HG03095 (cell line): ENCODE measurements at regions not wholly inside any gene's neighbourhood (a gene's known extent, or its start where the extent isn't known, plus 50 kb on each side); places are given as distances from the start of the nearest gene placed in this dataset.
"Not testable (repeated sequence)": the region's sequence is repeated elsewhere in the genome, so short reads cannot be mapped to it uniquely, and the experiment has no call there.

Experiments
- ATAC-seq: cut with Tn5 transposase; IDR thresholded peaks from one replicate; pipeline ENCODE4 v1.9.1; 2021; ENCODE audit warnings: moderate library complexity; ENCODE audit not compliant: unreplicated experiment

DNA sequence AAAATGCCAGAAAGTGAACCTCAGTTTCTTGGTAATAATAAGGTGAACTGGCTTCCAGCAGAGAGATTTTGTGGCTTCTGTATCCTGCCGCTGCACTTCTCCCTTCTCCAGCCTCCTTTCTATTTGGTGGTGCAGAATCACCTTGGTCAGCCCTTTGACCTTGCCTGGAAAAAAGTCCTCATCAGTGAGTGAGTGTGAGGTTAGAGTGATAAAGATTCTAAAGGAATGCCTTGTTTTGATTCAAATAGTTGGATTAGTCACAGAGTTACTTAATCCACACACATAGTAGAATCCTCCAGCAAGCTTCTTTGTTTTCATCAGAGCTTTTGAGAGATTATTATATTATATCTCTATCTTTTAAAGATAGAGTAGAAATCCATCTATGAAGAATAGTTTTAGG, 140.9 kb downstream of the KCNRG start:
- no peak for ATAC-seq

DNA sequence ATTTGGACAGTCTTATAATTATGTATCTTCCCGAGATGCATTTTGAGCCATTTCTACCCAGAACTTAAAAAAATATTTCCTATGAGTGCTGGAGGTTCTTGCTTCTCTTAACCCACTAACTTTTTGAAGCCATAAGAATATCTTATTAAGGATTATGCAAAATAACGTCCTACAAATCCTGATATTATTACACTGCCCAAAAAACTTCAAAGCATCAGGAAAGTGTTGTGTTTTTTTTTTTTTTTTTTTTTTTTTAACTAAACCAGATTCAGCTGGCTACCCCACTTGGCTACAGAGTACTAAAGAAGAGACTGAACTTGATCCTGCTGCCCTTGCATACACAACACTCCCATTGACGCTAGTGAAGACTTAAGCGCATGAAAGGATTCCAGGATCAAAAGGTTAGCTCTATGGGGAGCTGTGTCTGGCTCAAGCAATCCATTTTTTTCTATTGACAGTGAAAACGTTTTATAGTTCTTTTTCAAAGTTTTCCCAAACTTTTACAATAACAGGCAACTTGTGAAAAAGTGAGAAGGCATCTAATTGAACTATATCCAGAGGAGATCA, 141.4 kb downstream of the KCNRG start:
- no peak for ATAC-seq

DNA sequence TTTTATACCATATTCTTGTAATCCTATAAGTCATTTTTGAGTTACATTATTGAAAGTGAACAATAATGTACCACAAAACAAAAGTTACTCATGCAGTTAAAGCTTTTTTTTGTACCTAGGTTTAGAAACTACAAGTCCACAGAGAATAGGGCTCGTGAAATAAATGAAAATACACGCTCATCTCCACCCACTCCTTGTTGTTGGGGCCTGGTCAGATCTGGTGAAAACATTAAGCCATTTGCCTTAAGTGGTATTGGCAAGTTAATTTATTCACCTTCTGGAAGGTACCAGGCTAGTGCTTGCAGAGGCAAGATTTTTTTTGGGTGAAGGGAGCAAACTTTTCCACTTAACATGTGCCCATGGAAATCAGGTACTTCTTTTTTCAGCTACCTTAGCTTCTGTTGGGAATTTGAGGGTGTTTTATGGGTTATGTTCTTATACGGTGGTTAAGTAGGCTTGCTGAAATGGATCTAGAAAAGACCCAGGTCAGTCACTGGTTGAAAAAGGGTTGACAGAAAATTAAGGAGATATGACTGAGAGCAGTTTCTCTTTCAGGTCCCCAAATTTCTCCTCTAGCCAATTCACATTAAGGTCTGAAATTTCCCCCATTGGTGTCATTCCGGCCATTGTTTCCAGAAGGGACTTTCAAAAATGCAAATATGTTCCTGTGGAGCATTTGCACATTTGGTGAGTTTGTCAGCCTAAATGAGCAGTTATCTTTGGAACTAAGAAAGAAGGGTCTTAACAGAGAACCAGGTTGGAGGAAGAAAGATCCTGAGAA, 143.3 kb downstream of the KCNRG start:
- no peak for ATAC-seq

DNA sequence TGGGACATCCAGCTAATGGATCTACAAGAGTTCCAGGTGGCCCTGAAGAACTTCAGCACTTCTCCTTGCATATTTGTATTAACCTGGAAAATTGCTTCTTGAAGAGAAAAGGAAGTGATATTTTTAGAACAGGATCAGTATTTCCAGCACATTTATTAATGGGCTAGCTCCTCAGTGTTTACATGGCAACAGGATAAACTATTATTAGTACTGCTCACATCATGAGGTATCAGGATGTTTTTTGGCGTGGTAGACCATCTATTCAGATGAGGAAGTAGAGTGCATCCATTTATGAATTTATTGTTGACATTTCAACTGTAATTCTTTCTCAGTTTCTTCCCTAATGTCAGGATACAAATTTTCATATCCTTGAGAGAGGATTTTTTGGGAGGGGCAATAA, 144.4 kb downstream of the KCNRG start:
- ATAC-seq: no peak

DNA sequence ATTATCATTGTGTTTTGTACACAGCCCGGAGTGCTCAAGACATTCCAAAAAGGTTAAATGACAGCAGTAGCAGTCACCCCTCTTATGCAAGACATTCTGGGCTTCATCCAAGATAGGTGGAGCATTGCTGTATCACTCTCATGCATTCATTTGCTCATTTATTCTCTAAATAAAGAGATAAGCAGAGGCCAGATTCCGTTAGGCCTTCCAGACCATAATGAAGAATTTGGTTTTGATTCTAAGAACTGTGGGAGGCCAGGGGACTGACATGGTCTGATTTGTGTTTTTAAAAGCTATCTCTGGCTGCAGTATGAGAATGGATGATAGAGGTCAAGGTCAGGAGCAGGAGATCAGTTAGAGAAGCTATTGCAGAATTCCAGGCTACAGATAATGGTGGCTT, 145.8 kb downstream of the KCNRG start:
- ATAC-seq: no peak

DNA sequence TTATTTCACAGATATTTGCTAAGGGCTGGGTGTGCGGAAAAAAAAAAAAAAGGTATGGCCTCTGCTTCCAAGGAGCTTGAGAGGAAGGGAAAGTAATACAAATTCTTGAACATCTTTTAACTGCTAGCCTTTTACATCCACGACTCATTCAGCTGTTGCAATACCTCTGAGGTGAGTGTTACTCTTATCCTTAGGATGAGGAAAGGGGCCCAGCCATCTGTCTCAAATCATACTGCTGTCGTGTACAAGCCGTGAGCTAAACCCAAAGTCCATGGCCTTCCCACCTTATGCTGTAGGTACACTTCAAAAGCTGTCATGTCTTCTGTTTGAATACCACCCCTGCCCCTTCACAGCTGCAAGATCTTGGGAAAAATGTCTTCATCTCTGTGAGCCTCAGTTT, 146.8 kb downstream of the KCNRG start:
- ATAC-seq: no peak

DNA sequence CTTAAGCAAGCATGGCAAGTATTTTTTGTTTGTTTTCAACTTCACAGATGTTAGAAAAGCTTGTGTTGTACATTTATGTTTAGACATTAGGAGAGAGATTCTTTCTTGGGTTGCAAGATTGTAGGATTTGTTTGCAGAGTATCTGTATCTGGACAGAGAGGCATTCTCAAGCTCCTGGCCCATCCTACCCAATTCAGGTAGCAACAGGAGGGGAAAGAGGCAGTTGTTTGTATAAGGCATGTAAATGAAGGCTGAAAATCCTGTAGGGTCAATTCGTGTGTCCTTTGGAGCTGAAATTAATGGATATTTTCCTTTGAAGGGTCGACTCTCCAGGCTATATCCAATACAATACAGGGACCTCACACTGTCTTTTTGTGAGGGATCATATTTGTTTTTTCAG, 147.3 kb downstream of the KCNRG start:
- ATAC-seq: no peak

DNA sequence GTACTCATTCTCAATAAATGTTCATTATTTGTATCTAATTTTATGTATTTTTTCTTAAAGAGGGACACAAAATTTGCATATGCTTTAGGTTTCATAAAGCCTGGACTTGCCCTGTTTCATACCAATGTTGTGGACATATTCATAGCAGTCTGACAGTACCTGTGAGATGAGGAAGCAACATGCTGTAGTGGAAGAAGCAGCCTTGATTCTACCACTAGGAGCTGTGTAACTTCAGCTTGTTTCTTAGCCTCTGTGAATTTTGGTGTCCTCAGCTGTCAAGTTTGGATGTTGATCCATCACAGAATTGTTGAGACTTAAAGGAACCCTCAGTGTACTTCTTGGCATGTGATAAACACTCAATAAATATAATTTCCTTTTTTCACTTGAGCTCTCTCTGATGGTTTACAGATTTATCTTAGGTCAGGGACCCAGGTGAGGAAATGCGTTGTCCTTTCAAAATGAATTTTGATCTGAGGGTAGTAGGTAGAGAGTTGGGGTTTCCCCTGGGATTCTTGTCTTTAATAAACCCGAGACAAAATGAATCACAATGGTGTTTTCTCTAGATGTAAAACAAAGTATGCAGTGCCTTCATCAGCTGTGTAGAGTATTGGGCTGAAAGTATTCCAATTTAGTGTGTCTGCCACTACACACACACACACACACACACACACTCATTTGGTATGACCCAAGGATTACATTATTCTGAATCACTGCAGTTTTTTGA, 152.1 kb downstream of the KCNRG start:
- no peak for ATAC-seq

DNA sequence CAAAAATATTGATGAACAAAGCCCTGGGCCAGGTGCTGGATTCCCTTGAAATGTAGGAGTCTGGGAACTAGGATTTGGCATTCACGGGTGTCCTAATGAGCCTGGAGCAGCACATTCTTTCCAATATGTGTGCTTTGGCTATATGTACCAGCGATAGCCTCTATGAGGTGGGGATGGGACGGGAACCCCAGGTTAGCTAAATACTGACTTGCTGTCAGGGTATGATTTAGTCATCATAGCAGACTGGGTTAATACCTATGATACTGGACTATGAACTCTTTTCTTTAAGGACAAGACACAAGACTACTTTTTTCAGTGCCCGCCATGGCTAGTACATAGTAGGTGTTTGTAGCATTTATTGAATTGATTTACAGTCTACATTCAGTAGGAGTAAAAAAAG, 152.7 kb downstream of the KCNRG start:
- no peak for ATAC-seq

DNA sequence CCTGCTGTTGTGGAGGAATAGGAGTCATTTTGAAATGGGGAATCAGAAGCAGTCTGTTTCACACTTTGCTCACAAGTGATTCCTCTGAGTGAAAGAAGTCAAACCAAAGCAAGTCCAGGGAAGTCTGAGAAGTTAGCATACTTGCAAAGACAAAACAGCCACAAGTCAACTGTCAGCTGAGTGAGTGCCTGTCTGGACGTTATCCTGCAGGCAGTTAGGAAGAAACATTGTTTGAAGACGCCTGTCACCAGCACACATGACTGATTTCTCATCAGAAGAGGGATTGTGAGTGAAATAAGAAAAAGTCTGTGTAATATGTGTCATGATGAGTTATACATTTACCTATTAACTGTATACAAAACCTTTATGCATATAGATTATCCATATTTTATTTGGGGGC, 153.5 kb downstream of the KCNRG start:
- no peak for ATAC-seq

DNA sequence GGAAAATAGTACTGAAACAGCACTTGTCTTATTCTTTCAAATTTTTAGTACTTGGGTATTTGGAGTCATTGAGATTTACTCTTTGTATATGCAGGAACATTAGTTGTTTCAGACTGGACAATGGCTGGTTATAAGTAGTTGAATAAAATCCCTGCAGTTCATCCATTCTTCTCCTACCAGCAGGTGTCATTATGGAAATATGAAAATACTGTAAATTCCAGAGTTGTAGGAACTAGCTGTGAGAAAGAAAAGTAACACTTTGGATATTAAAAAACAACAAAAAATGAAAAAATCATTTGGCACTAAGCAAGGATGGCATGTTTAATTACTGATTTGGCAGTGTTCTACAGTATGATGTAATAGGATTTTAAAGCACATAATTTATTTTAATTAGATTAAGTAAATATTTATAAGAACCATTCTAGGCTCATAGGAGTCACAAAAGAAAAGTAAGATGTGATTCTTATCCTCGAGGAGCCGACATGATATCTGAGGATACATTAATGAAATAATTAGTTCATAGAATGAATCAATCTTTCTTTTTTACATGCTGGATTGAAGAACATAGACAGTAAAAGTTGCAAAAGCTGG, 155.3 kb downstream of the KCNRG start:
- ATAC-seq: no peak

DNA sequence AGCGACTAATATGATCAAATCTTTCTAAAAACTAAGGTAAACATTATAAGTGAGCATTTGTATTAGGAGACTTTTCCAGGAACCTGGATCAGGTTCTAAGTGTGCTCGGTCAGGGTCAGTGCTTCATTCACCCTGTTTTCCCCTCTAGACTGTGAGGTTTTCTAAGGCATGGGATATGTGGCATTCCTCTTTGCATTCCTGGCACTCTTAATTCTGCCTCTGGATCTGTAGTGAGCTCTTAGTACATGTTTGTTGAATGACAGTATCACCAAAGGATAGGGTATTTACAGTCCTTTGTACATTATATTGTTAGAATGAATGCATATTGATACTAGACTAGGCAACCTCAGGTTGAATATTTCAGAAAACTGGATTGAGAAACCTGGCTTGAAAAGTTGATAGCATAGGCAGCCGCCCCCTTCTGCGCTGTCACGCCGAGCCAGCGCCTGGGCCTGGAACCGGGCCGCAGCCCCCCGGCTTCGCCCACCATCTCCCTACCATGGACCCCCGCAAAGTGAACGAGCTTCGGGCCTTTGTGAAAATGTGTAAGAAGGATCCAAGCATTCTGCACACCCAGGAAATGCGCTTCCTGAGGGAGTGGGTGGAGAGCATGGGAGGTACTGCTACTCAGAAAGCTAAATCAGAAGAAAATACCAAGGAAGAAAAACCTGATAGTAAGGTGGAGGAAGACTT, 156.5 kb downstream of the KCNRG start:
- ATAC-seq: no peak

DNA sequence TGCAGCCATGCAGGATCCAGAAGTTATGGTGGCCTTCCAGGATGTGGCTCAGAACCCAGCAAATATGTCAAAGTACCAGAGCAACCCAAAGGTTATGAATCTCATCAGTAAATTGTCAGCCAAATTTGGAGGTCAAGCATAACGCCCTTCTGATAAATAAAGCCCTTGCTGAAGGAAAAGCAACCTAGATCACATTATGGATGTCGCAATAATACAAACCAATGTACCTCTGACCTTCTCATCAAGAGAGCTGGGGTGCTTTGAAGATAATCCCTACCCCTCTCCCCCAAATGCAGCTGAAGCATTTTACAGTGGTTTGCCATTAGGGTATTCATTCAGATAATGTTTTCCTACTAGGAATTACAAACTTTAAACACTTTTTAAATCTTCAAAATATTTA, 157.8 kb downstream of the KCNRG start:
- not testable (repeated sequence) for ATAC-seq

DNA sequence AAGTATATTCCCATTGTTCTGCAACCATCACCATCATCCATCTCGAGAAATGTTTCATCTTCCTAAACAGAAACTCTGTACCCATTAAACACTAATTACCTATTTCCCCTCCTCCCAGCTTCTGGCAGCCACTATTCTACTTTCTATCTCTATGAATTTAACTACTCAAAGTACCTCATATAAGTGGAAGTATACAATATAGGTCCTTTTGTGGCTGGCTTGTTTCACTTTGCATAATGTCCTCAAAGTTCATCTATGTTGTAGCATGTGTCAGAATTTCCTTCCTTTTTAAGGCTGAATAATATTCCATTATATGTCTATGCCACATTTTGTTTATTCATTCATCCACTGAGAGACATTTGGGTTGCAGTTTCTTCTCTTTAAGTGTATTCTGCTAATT, 159.4 kb downstream of the KCNRG start:
- no peak for ATAC-seq

DNA sequence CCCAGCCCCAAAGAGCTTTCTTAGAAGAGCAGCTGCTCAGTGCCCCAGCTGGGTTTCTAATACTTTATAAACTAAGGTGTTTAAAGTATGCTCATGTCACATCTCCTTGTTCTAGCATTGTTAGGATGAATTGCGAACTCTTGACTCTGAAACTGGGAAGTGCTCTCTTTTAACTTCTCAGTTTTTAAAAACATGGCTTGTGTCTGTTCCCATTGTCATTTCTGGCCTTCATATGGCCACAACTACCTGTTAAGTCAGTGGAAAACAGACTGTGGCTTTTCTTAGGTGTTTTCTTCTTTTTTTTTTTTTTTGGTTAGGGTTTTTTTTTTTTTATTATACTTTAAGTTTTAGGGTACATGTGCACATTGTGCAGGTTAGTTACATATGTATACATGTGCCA, 164.7 kb downstream of the KCNRG start:
- no peak for ATAC-seq

DNA sequence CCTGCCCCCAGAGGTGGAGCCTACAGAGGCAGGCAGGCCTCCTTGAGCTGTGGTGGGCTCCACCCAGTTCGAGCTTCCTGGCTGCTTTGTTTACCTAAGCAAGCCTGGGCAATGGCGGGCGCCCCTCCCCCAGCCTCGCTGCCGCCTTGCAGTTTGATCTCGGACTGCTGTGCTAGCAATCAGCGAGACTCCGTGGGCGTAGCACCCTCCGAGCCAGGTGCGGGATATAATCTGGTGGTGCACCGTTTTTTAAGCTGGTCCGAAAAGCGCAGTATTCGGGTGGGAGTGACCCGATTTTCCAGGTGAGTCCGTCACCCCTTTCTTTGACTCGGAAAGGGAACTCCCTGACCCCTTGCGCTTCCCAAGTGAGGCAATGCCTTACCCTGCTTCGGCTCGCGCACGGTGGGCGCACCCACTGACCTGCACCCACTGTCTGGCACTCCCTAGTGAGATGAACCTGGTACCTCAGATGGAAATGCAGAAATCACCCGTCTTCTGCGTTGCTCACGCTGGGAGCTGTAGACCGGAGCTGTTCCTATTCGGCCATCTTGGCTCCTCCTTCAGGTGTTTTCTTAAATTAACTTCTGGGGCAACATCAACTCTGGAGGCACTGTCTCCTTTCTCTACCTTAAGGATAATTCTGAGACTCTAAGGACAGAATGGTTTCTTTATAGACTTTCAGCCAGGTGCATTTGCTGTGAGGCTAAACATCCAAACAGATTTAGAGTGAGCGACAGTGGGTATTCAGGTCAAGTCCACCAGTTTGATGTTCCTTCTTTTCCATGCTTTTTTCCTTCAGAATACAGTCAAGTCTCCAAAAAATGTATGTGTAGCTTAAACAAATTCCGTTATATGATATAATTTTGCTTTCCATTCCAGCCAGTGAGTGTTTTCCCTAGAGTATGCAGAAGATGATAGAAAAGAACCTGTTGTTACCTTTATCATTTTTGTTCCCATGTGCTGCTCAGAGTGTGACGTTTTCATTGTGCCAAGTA, 170.8 kb downstream of the KCNRG start:
- not testable (repeated sequence) for ATAC-seq

DNA sequence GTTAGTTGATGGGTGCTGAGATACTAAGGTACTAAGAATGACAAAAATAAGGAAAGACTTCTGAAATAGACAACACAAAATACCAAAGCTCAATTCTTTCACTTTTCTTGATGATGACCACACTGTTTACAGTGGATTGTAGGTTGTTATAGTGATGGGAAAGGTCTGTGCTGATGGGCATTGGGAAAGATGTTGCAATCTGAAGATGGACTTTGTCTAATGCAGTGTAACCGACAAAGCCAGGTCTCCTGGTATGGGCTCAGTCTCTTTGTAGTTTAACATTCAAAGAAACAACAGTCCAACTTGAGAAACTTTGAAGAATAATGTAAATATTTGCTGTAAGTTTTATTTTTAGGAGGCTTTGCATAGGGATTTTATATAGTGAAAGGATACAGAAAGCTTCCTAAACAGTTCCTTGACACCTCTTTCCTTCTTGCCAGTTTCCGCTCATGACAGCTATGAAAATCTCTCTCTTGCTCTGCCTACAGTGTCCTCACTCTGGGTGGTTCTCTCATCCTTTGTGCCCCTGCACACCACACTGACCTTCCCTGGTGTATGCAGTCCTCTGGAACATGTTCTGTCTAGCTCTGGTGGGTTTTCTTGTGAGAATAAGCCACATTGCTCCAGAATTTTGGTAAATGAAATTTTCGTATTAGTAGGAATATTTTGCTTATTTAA, 172.2 kb downstream of the KCNRG start:
- no peak for ATAC-seq

DNA sequence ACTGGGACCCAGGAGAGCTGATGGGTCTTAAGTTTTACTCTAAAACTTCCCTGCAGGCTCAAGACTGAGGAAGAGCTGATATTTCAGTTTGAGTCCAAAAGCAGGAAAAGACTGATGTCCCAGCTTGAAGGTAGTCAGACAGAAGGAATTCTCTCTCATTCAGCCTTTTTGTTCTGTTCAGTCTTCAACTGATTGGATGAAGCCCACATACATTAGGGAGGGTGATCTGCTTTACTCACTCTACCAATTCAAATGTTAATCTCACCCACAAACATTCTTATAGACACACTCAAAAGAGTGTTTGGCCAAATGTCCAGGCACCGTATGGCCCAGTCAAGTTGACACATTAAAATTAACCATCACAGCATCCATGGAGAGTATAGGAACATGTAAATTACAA, 173.5 kb downstream of the KCNRG start:
- no peak for ATAC-seq

DNA sequence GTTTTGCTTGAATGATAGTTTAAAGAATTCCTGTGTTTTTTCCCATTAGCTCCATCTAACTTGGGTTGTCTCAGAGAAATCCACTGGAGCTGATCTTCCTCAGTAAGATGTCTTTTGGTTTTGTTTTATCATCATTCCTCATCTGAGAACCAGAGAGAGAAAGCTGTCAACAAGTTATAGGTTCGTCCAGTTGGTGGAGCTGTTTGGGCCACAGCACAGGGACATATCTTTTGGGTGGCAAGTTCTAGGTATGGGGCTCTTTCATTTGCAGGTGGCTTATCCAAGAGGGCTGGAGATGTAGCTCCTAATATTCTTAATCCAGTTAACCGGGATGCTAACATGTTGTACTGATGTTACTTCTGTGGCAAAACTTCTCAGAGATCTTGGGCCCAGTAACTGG, 174.2 kb downstream of the KCNRG start:
- ATAC-seq: no peak

DNA sequence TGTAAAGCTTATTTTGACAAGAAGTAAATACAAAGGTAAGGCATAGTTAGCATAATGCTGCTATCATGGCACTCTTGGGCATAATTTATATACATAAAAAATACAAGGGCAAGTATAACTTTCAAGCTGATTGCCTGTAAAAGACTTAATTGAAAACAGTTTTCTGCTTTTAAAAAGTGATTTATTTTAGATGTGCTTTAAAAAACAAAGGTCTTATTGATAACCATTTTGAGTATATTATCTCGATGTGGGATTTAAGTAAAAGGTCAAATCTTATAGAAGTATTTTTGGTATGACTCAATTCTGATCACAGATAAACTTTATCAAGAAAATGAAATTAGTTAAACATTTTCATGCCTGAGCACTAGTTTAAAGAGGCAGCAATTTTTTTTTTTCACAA, 175.8 kb downstream of the KCNRG start:
- ATAC-seq: no peak
